CD4-positive, alpha-beta T cell treated with Interleukin-17A for 1 hour (primary cell): ENCODE measurements at regions not wholly inside any gene's neighbourhood (a gene's known extent, or its start where the extent isn't known, plus 50 kb on each side); places are given as distances from the start of the nearest gene placed in this dataset.

Experiments used
- DNase-seq: peaks from one replicate; pipeline ENCODE4 v3.0.0-alpha.2; 2020

DNA sequence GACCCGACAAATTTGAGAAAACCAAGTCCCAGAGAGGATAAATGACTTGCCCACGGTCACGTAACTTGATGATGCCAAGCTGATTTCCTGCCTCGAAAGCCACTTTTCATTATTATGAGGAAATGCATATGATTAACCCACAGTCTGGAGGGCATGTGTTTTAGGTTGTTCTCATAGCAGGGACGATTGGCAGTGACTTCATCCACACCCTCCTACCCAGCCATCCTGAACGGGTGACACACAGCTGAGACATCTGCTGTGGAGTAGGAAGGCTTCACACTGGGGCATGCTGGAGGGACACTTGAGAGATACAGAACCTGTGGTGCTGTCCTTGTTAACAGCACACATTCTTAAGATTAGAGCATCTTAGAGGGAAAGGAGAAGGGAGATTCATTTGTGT, 65.4 kb upstream of the WDFY2 start:
- peak; percentile 12 for DNase-seq

DNA sequence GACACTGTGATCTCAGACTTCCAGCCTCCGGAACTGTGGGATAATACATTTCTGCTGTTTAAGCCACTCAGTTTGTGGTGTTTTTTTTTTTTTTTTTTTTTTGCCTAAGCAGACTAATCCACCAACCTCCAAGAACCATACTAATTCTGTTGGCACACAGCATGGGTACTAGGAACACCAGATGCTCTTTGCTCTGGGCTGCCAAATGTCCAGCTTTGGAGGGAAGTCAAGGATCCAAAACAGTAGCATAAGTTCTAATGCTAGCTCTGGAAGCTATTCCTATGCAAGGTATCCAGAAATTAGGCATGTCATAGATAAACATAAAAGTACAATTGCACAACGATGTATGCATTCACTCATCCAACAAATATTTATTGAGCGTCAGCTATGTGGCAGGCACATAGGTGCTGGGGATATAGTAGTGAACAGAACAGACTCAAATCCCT, 64.5 kb upstream of the WDFY2 start:
- no peak for DNase-seq

DNA sequence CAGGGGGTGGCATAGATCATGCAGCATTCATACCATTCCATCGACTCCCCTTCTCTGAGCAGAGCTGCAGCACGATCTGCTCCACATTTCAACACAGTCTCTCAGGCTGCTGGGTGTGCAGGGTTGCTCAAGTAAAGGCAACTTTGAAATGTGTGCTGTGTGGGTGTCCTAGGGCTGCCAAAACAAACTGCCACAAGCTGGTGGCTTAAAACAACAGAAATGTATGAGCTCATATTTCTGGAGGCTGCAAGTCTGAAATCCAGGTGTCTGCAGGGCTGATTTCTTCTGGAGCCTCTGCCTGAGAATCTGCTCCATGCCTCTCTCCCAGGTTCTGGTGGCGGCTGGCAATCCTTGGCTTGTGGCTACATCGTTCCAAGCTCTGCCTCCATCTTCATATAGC, 63.7 kb upstream of the WDFY2 start:
- no peak for DNase-seq

DNA sequence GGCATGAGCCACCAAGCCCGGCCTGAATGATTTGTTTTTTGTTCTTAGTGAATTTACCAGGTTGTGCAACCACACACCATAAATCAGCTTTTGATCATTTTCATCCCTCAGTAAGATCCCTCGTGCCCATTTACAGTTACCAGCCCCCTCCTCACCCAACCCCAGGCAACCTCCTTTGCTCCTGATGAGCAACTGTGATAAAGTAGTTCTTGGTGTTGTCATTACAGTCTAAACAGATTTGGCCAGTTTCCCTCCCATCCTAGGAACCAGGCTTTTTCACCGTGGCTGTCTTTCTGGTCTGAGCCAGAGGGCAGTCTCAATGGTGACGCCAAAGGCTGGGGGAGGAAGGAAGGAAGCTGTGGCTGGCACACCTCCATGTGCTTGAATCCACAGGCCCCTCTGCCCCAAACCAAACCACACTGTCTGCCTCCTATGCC, 61.2 kb upstream of the WDFY2 start:
- DNase-seq, result peak; percentile 49

DNA sequence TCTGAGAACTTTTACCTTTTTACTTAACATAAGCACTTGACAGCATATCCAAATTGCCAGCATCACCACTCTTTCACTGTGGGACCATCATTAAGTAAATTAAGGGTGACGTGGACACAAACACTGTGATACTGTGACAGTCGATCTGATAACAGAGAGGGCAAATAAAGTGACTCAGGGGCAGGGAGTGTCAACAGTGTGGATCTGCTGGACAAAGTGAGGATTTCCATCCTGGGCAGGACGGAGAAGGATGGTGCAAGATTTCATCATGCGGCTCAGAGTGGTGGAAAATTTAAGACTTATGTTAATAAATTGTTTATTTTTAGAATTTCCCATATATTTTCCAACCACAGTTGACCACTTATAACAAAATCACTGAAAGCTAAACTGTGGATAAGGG, 60.0 kb upstream of the WDFY2 start:
- no peak for DNase-seq

DNA sequence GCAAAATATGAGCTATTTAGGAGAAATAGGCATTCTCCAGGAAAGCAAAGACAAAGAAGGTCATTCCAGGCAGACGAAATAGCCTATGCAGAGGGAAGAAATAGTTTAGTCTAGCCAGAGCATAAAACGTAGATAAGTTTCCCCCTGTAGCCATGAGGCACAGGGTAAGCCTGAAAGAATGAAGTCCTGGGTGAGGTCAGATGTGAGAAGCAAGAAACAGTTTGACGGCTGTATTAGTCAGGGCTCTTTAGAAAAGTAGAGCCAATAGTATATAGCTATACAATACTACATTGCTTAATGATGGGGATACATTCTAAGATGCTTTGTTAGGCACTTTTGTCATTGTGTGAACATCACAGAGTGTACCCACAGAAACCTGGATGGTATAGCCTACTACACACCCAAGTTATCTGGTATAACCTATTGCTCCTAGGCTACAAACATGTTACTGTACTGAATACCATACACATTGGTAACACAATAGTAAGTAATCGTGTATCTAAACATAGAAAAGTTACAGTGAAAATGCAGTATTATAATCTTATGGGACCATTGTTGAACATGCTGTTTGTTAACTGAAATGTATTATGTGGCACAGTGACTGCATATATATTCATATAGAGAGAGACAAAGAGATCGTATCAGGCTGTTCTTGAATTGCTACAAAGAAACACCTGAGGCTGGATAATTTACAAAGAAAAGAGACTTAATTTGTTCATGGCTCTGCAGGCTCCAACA, 59.3 kb upstream of the WDFY2 start:
- DNase-seq, result no peak

DNA sequence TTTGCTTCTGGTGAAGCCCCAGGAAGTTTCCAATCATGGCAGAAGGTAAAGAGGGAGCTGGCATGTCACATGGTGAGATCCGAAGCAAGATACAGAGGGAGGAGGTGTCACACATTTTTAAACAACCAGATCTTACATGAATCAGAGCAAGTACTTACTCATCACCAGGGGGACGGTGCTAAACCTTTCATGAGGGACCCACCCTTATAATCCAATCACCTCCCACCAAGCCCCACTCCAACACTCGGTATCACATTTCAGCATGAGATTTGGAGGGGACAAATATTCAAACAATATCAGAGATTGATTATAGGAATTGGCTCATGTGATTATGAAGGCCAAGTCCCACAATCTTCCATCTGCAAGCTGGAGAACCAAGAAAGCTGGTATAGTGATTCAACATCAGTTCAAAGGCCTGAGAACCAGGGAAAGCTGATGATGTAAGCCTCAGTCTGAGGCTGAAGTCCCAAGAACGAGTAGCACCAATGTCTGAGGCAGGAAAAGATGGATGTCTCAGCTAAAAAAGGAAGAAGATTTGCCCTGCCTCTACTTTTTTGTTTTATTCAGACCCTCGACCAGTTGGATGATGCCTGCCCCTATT, 58.6 kb upstream of the WDFY2 start:
- no peak for DNase-seq

DNA sequence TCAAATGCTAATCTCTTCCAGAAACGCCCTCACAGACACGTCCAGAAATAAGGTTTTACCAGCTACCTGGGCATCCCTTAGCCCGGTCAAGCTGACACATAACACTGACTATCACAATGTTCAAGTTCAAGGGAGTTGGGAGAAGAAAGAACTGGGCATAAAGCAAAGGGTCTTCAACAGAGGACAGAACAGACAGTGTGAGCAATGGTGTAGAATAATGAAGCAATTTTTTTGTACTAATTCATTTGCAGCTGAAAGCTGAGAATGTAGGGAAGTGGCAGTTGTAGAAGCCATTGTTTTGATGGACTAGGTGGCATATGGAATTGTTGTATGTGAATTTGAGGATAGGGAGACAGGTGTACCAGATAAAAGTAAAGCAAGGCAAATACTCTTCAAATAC, 58.1 kb upstream of the WDFY2 start:
- no peak for DNase-seq

DNA sequence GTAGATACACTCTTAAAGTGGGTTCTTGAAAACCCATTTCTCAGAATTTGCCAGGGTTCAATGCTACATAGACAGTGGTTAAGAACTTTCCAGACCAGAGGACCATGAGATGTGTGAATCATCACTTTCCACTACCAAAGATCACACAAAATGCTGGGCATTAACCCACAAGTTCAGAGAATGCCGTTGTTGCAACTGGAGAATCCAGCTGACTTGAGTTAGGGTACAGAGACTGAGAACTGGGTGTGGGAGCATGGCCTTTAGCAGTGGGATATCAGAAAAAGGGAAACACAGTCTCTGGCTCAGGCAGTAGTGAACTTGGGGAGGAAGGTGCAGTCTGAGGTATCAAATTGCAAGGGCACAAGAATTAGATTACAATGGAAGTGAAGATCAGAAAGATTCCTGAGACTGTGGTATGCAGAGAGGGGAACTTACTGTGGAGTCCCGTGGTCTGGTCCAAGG, 51.5 kb upstream of the WDFY2 start:
- no peak for DNase-seq

DNA sequence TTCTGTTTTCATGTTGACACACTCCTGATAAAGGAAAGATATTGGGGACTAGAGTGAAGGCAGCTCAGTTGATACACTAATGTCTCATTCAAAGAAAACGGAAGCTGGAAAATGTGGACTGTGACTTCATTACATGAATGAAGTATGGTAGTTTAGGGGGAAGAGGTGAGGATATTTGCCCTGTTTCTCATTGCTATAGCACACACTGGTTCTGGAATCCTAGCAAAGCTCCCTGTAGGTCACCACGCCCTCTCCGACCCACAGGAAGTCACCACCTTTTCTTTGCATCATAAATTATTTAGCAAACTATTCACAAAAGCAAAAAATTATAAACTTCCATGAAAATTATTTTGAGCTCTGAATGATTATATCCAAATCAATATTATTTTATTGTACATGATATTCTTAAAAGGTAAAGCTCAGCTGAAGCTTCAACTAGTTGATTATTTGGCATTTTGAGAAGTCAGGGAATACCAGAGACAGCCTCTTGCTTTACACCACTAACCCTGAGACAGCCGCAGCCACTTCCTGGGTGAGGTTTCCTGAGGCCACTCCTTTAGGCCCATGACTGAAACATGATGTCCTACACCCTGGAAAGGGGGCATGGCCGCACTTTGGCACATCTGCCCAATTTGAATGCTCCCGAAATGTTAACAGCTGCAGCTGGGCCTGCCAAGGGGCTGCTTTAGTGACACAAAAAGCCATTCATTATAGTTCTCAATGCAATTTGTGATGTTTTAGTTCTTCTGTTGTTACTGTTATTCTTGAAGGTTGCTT, 50.0 kb upstream of the WDFY2 start:
- DNase-seq, result peak; percentile 57
